ENCODE measurements at regions not wholly inside any gene's neighbourhood (a gene's known extent, or its start where the extent isn't known, plus 50 kb on each side); places are given as distances from the start of the nearest gene placed in this dataset.

- TF ChIP-seq, protein P1, sequence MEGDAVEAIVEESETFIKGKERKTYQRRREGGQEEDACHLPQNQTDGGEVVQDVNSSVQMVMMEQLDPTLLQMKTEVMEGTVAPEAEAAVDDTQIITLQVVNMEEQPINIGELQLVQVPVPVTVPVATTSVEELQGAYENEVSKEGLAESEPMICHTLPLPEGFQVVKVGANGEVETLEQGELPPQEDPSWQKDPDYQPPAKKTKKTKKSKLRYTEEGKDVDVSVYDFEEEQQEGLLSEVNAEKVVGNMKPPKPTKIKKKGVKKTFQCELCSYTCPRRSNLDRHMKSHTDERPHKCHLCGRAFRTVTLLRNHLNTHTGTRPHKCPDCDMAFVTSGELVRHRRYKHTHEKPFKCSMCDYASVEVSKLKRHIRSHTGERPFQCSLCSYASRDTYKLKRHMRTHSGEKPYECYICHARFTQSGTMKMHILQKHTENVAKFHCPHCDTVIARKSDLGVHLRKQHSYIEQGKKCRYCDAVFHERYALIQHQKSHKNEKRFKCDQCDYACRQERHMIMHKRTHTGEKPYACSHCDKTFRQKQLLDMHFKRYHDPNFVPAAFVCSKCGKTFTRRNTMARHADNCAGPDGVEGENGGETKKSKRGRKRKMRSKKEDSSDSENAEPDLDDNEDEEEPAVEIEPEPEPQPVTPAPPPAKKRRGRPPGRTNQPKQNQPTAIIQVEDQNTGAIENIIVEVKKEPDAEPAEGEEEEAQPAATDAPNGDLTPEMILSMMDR (IDR thresholded peaks at IDR 0.05; ENCODE audit: low read length), result no peak
- no peak for TF ChIP-seq EZH2 (IDR thresholded peaks at IDR 0.05; ENCODE audit: borderline replicate concordance, low read length)
Observed at GRCh38 chr7:80318081-80318480, 183.4 kb downstream of the GNAI1 start.
